SU-DHL-6 (cell line): ENCODE measurements at regions not wholly inside any gene's neighbourhood (a gene's known extent, or its start where the extent isn't known, plus 50 kb on each side); places are given as distances from the start of the nearest gene placed in this dataset.
"Not testable (repeated sequence)": the region's sequence is repeated elsewhere in the genome, so short reads cannot be mapped to it uniquely, and the experiment has no call there.

Experiments
- H2AFZ ChIP-seq: fragments of 200-600 bp; sonication (generic); 2 replicates; pipeline ENCODE4 v1.6.1; 2014; ENCODE audit warnings: low read depth, mild to moderate bottlenecking, moderate library complexity, mixed read lengths, antibody characterized with exemption, low read length; ENCODE audit not compliant: severe bottlenecking
- H3F3A ChIP-seq: fragments of 200-600 bp; shearing (Covaris generic); 2 replicates; pipeline ENCODE4 v1.6.0; 2016; ENCODE audit warnings: antibody characterized with exemption, mild to moderate bottlenecking; ENCODE audit not compliant: insufficient read depth
- H3K27ac ChIP-seq: fragments of 200-600 bp; sonication (generic); 2 replicates; pipeline ENCODE4 v1.5.1; 2016; ENCODE audit warnings: low read depth, mild to moderate bottlenecking, low read length, moderate library complexity, mixed read lengths
- H3K27me3 ChIP-seq: fragments of 200-600 bp; sonication (generic), shearing (Covaris generic); 2 replicates; pipeline ENCODE4 v1.6.0; 2014; ENCODE audit warnings: mild to moderate bottlenecking, low read length
- H3K36me3 ChIP-seq: fragments of 200-600 bp; sonication (generic); 2 replicates; pipeline ENCODE4 v1.6.1; 2014; ENCODE audit warnings: mild to moderate bottlenecking, low read length, mixed read lengths
- H3K4me2 ChIP-seq: fragments of 300-600, 200-600 bp; shearing (Covaris generic), sonication (generic); 2 replicates; pipeline ENCODE4 v1.6.0; 2014; ENCODE audit warnings: low read length, low read depth, mild to moderate bottlenecking; ENCODE audit not compliant: poor library complexity, severe bottlenecking
- H3K4me3 ChIP-seq: fragments of 200-600 bp; sonication (generic); 2 replicates; pipeline ENCODE4 v1.5.1; 2014; ENCODE audit warnings: antibody characterized with exemption, low read length, mild to moderate bottlenecking, mixed read lengths; ENCODE audit not compliant: insufficient read depth, poor library complexity, severe bottlenecking
- H3K79me2 ChIP-seq: fragments of 200-600 bp; sonication (generic); 2 replicates; pipeline ENCODE4 v1.6.1; 2014; ENCODE audit warnings: mild to moderate bottlenecking, low read length, moderate library complexity; ENCODE audit not compliant: insufficient read depth
- H3K9ac ChIP-seq: fragments of 200-600 bp; sonication (generic); 2 replicates; pipeline ENCODE4 v1.7.0; 2014; ENCODE audit warnings: mild to moderate bottlenecking, low read length
- H3K9me2 ChIP-seq: fragments of 200-600 bp; sonication (generic); replicated peaks from 2 replicates; pipeline ENCODE4 v1.6.1; 2014; ENCODE audit warnings: low read length; ENCODE audit not compliant: insufficient read depth
- H3K9me3 ChIP-seq: fragments of 200-600 bp; sonication (generic); 2 replicates; pipeline ENCODE4 v1.6.1; 2014; ENCODE audit warnings: low read length, mixed read lengths; ENCODE audit not compliant: insufficient read depth
- H4K20me1 ChIP-seq: fragments of 200-600 bp; sonication (generic); 2 replicates; pipeline ENCODE4 v1.6.1; 2014; ENCODE audit warnings: low read depth, mild to moderate bottlenecking, antibody characterized with exemption, low read length, moderate library complexity, mixed read lengths
- CTCF ChIP-seq: fragments of 200-600 bp; sonication (generic); IDR thresholded peaks from one replicate; pipeline ENCODE4 v1.5.1; 2017; ENCODE audit warnings: antibody characterized with exemption, mild to moderate bottlenecking, low read length, moderate library complexity; ENCODE audit not compliant: insufficient read depth, poor library complexity, severe bottlenecking
- EZH2phosphoT487 ChIP-seq: fragments of 200-600 bp; sonication (generic), shearing (Covaris generic); conservative IDR thresholded peaks from 2 replicates; pipeline ENCODE4 v1.6.1; 2018; ENCODE audit warnings: mild to moderate bottlenecking, antibody characterized with exemption, low read length, moderate library complexity, mixed read lengths

GRCh38 chr6:60919652-60920051 is 1366.4 kb downstream of the KHDRBS2 start:
- H3K27ac ChIP-seq, H3K4me2 ChIP-seq, H3K27me3 ChIP-seq, H3K79me2 ChIP-seq, H3K4me3 ChIP-seq, H3K36me3 ChIP-seq, H3K9me2 ChIP-seq, H3F3A ChIP-seq, H3K9ac ChIP-seq, H4K20me1 ChIP-seq, H2AFZ ChIP-seq, H3K9me3 ChIP-seq: not testable (repeated sequence)

- not testable (repeated sequence) for H4K20me1 ChIP-seq, H3K9me3 ChIP-seq, H3F3A ChIP-seq, H3K4me3 ChIP-seq, H3K27me3 ChIP-seq, H3K79me2 ChIP-seq, H3K9me2 ChIP-seq, H3K36me3 ChIP-seq, H3K4me2 ChIP-seq, H3K27ac ChIP-seq, H2AFZ ChIP-seq, H3K9ac ChIP-seq
Measured at GRCh38 chr6:60903860-60904259, 1382.2 kb downstream of the KHDRBS2 start.

GRCh38 chr6:60893374-60893773 is 1392.7 kb downstream of the KHDRBS2 start:
- H3K79me2 ChIP-seq, H2AFZ ChIP-seq, H3K4me3 ChIP-seq, H3F3A ChIP-seq, H3K9me3 ChIP-seq, H3K4me2 ChIP-seq, H3K27ac ChIP-seq, H4K20me1 ChIP-seq, H3K36me3 ChIP-seq, H3K27me3 ChIP-seq, H3K9ac ChIP-seq, H3K9me2 ChIP-seq: not testable (repeated sequence)

- Histone ChIP-seq H3K4me3 (no peak overlapping the region), H2AFZ (no peak overlapping the region), H3K79me2 (no peaks in the 10 kb centered on the region), H3K9me3 (no peaks in the 10 kb centered on the region), H3K9ac (no peak overlapping the region), H3K27me3 (no peaks in the 10 kb centered on the region), H4K20me1 (no peaks in the 10 kb centered on the region), H3K36me3 (no peaks in the 10 kb centered on the region), H3K27ac (no peak overlapping the region), H3K4me2 (no peak overlapping the region), H3F3A (no peaks in the 10 kb centered on the region), H3K9me2 (no peaks in the 10 kb centered on the region)
- no peak for TF ChIP-seq EZH2phosphoT487
- TF ChIP-seq CTCF: no peak
Measured at GRCh38 chr6:60891606-60892005, 1394.4 kb downstream of the KHDRBS2 start.

GRCh38 chr6:60877396-60877795 is 1408.6 kb downstream of the KHDRBS2 start:
- H3K4me3 ChIP-seq, H3K27ac ChIP-seq, H4K20me1 ChIP-seq, H3K9me3 ChIP-seq, H3K79me2 ChIP-seq, H3F3A ChIP-seq, H3K36me3 ChIP-seq, H3K9ac ChIP-seq, H3K9me2 ChIP-seq, H2AFZ ChIP-seq, H3K4me2 ChIP-seq, H3K27me3 ChIP-seq: not testable (repeated sequence)

GRCh38 chr6:60870779-60871178 is 1415.2 kb downstream of the KHDRBS2 start:
- not testable (repeated sequence) for H3K9me2 ChIP-seq, H4K20me1 ChIP-seq, H3K79me2 ChIP-seq, H3K36me3 ChIP-seq, H3K27ac ChIP-seq, H2AFZ ChIP-seq, H3F3A ChIP-seq, H3K4me3 ChIP-seq, H3K4me2 ChIP-seq, H3K9ac ChIP-seq, H3K27me3 ChIP-seq, H3K9me3 ChIP-seq
